ENCODE measurements at regions not wholly inside any gene's neighbourhood (a gene's known extent, or its start where the extent isn't known, plus 50 kb on each side); places are given as distances from the start of the nearest gene placed in this dataset.

DNA sequence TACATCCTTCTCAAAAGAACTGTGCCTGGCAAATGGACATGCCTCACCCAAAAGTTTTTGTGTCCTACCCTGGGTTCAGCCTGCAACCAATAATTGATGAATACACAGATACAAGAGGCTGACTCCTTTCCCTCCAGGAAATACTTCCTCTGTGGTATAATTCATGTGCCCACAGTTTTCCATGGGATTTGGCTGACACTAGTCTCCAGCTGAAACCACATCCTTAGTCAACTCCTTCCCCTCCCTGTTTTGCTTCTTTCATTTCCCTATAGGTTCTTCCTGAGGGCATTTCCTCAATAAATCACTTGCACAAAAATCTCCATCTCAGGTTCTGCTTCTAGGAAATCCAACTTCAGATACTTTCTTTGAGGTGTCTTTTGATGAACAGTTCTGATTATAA lies 436.6 kb upstream of the C1orf87 start:
- Histone ChIP-seq H3K36me3 (ENCODE audit: control insufficient read depth in 1 of 2, insufficient read depth in 2 of 2, low read depth in 1 of 2, low read length in 2 of 2) (no peaks in the 10 kb centered on the region), H3K4me2 (ENCODE audit: low read length, poor library complexity, severe bottlenecking) (no peak overlapping the region), H3K4me1 (ENCODE audit: control insufficient read depth, insufficient read depth, low read depth, low read length) (no peaks in the 10 kb centered on the region), H2BK15ac (ENCODE audit: low read depth, poor library complexity, severe bottlenecking) (no peak overlapping the region), H3K27me3 (ENCODE audit: control insufficient read depth in 1 of 2, insufficient read depth in 1 of 2, low read length in 2 of 2) (no peaks in the 10 kb centered on the region), H3K14ac (ENCODE audit: low read length in 2 of 2) (no peak overlapping the region), H3K27ac (ENCODE audit: low read length, poor library complexity, severe bottlenecking) (no peak overlapping the region), H3K79me1 (replicated peaks; ENCODE audit: low read length, poor library complexity, severe bottlenecking) (no peaks in the 10 kb centered on the region), H2AK5ac (ENCODE audit: low read length, severe bottlenecking) (no peak overlapping the region), H4K8ac (ENCODE audit: low read length) (no peak overlapping the region), H3K9ac (ENCODE audit: low read length) (no peak overlapping the region), H3K23ac (ENCODE audit: low read length in 2 of 2) (no peak overlapping the region), H2BK120ac (ENCODE audit: low read depth, low read length) (no peak overlapping the region), H3K4me3 (ENCODE audit: insufficient read depth in 1 of 2, low read depth in 1 of 2, low read length in 2 of 2) (no peak overlapping the region), H3K18ac (ENCODE audit: low read depth in 1 of 2, low read length in 2 of 2) (no peak overlapping the region), H2AFZ (ENCODE audit: low read depth, low read length) (no peak overlapping the region), H2BK12ac (ENCODE audit: low read length in 2 of 2) (no peak overlapping the region), H2BK5ac (ENCODE audit: low read depth, low read length, poor library complexity, severe bottlenecking) (no peak overlapping the region), H3K4ac (ENCODE audit: low read depth in 1 of 2, low read length in 2 of 2) (no peak overlapping the region), H4K91ac (ENCODE audit: low read length) (no peak overlapping the region), H3K9me3 (ENCODE audit: control insufficient read depth, low read length) (no peaks in the 10 kb centered on the region)
- no peak for DNase-seq

DNA sequence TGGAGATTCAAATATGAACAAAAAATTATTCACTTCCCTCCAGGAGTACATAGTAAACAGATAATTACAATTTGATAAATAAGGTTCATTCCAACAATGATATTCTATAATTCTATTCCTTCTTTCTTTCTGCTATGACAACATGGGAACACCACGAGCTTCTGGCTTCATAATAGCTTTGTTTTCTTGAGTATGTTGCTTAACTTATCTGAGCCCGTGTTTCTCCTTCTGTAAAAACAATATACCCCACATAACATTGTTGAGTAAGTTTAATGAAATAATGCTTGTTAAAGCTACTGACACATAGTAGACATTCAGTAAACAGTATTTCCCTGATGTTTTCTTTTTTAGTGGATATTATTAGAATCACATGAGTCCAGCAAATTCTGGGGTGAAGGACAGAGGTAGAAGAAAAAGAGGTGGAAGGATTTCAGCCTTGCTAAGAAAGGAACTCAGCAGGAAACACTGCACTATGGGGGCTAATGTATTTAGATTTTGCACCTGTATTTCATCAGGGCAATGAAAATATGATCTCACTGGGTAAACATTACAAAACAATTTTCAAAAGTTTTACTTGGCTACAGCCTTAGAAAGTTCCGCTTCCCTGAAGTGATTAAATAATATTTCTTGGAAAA lies 430.8 kb upstream of the C1orf87 start:
- Histone ChIP-seq H3K4me1 (ENCODE audit: control insufficient read depth, insufficient read depth, low read depth, low read length) (no peaks in the 10 kb centered on the region), H3K4me3 (ENCODE audit: insufficient read depth in 1 of 2, low read depth in 1 of 2, low read length in 2 of 2) (no peak overlapping the region), H2BK120ac (ENCODE audit: low read depth, low read length) (no peak overlapping the region), H3K9ac (ENCODE audit: low read length) (no peak overlapping the region), H3K79me1 (replicated peaks; ENCODE audit: low read length, poor library complexity, severe bottlenecking) (no peaks in the 10 kb centered on the region), H4K8ac (ENCODE audit: low read length) (no peak overlapping the region), H3K14ac (ENCODE audit: low read length in 2 of 2) (no peak overlapping the region), H3K27me3 (ENCODE audit: control insufficient read depth in 1 of 2, insufficient read depth in 1 of 2, low read length in 2 of 2) (no peaks in the 10 kb centered on the region), H3K27ac (ENCODE audit: low read length, poor library complexity, severe bottlenecking) (no peak overlapping the region), H2BK5ac (ENCODE audit: low read depth, low read length, poor library complexity, severe bottlenecking) (no peak overlapping the region), H2AK5ac (ENCODE audit: low read length, severe bottlenecking) (no peak overlapping the region), H3K18ac (ENCODE audit: low read depth in 1 of 2, low read length in 2 of 2) (no peak overlapping the region), H2BK15ac (ENCODE audit: low read depth, poor library complexity, severe bottlenecking) (no peak overlapping the region), H3K23ac (ENCODE audit: low read length in 2 of 2) (no peak overlapping the region), H3K4me2 (ENCODE audit: low read length, poor library complexity, severe bottlenecking) (no peak overlapping the region), H3K4ac (ENCODE audit: low read depth in 1 of 2, low read length in 2 of 2) (no peak overlapping the region), H3K36me3 (ENCODE audit: control insufficient read depth in 1 of 2, insufficient read depth in 2 of 2, low read depth in 1 of 2, low read length in 2 of 2) (no peaks in the 10 kb centered on the region), H4K91ac (ENCODE audit: low read length) (no peak overlapping the region), H2AFZ (ENCODE audit: low read depth, low read length) (no peak overlapping the region), H2BK12ac (ENCODE audit: low read length in 2 of 2) (no peak overlapping the region), H3K9me3 (ENCODE audit: control insufficient read depth, low read length) (peaks cover 6% of the 10 kb centered on the region)
- DNase-seq: no peak
- no CpG with 5 or more reads among the region's 3 CpGs for WGBS

DNA sequence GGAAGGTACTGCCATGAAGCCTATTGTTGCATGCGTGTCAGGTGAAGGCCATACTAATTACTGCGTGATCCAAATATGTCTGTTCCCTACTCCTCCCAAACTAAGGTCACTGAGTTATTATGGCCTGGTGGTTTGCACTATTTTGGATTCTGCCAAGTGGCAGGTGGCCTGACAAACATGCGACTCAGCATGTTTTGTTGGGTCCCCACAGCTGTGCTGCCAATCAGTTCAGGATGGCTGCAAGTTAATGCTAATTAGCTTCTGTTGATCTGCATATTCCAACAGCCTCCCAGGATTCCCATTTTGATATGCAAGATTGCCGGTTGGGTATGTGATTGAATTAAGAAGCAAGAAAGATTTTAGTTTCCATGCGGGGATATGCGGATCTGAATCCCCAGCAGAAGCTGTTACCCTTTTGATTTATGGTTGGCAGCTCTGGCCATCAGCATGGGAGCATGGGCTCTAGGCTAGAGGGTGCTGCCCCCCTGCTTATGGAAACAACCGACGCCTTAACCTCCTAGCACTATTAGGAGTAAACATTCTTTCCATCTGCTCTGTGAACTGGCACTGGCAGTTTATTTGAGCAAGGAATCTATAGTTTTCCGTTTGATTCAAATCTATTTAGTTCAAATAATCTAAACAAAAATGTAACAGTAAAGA lies 429.8 kb upstream of the C1orf87 start:
- Histone ChIP-seq H2AK5ac (ENCODE audit: low read length, severe bottlenecking) (no peak overlapping the region), H3K36me3 (ENCODE audit: control insufficient read depth in 1 of 2, insufficient read depth in 2 of 2, low read depth in 1 of 2, low read length in 2 of 2) (no peaks in the 10 kb centered on the region), H4K8ac (ENCODE audit: low read length) (no peak overlapping the region), H2AFZ (ENCODE audit: low read depth, low read length) (no peak overlapping the region), H2BK12ac (ENCODE audit: low read length in 2 of 2) (no peak overlapping the region), H3K23ac (ENCODE audit: low read length in 2 of 2) (no peak overlapping the region), H4K91ac (ENCODE audit: low read length) (no peak overlapping the region), H3K18ac (ENCODE audit: low read depth in 1 of 2, low read length in 2 of 2) (no peak overlapping the region), H3K9ac (ENCODE audit: low read length) (no peak overlapping the region), H3K27me3 (ENCODE audit: control insufficient read depth in 1 of 2, insufficient read depth in 1 of 2, low read length in 2 of 2) (no peaks in the 10 kb centered on the region), H3K79me1 (replicated peaks; ENCODE audit: low read length, poor library complexity, severe bottlenecking) (no peaks in the 10 kb centered on the region), H3K4me1 (ENCODE audit: control insufficient read depth, insufficient read depth, low read depth, low read length) (no peaks in the 10 kb centered on the region), H2BK5ac (ENCODE audit: low read depth, low read length, poor library complexity, severe bottlenecking) (no peak overlapping the region), H3K27ac (ENCODE audit: low read length, poor library complexity, severe bottlenecking) (no peak overlapping the region), H3K14ac (ENCODE audit: low read length in 2 of 2) (no peak overlapping the region), H2BK120ac (ENCODE audit: low read depth, low read length) (no peak overlapping the region), H3K4ac (ENCODE audit: low read depth in 1 of 2, low read length in 2 of 2) (no peak overlapping the region), H2BK15ac (ENCODE audit: low read depth, poor library complexity, severe bottlenecking) (no peak overlapping the region), H3K4me3 (ENCODE audit: insufficient read depth in 1 of 2, low read depth in 1 of 2, low read length in 2 of 2) (no peak overlapping the region), H3K9me3 (ENCODE audit: control insufficient read depth, low read length) (peaks cover 16% of the 10 kb centered on the region), H3K4me2 (ENCODE audit: low read length, poor library complexity, severe bottlenecking) (no peak overlapping the region)
- no peak for DNase-seq
- WGBS: 75% methylated on average over 6 of the region's 9 CpGs

DNA sequence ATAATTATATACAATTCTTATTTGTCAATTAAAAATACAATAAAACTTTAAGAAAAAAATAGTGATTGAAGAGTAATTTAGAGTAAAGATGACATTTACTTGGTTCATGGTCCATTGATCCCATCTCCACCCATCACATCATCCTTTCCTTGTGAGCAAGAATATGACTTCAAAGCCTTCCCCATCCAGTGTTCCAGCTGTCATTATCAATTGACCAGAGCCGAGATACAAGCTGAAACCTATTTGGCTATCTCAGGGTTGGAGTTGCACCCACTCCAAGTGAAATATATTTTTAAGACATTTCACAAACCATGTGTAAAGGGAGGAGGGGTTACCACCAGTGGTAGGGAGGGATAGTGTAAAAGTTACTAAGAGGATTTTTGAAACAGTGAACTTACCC lies 428.9 kb upstream of the C1orf87 start:
- Histone ChIP-seq H2AFZ (ENCODE audit: low read depth, low read length) (no peak overlapping the region), H3K18ac (ENCODE audit: low read depth in 1 of 2, low read length in 2 of 2) (no peak overlapping the region), H3K9ac (ENCODE audit: low read length) (no peak overlapping the region), H3K4me1 (ENCODE audit: control insufficient read depth, insufficient read depth, low read depth, low read length) (no peaks in the 10 kb centered on the region), H3K27me3 (ENCODE audit: control insufficient read depth in 1 of 2, insufficient read depth in 1 of 2, low read length in 2 of 2) (no peaks in the 10 kb centered on the region), H2BK5ac (ENCODE audit: low read depth, low read length, poor library complexity, severe bottlenecking) (no peak overlapping the region), H4K8ac (ENCODE audit: low read length) (no peak overlapping the region), H3K27ac (ENCODE audit: low read length, poor library complexity, severe bottlenecking) (no peak overlapping the region), H2AK5ac (ENCODE audit: low read length, severe bottlenecking) (no peak overlapping the region), H3K9me3 (ENCODE audit: control insufficient read depth, low read length) (peaks cover 22% of the 10 kb centered on the region), H3K4me2 (ENCODE audit: low read length, poor library complexity, severe bottlenecking) (no peak overlapping the region), H4K91ac (ENCODE audit: low read length) (no peak overlapping the region), H3K4me3 (ENCODE audit: insufficient read depth in 1 of 2, low read depth in 1 of 2, low read length in 2 of 2) (no peak overlapping the region), H3K14ac (ENCODE audit: low read length in 2 of 2) (no peak overlapping the region), H3K4ac (ENCODE audit: low read depth in 1 of 2, low read length in 2 of 2) (no peak overlapping the region), H2BK12ac (ENCODE audit: low read length in 2 of 2) (no peak overlapping the region), H2BK120ac (ENCODE audit: low read depth, low read length) (no peak overlapping the region), H3K23ac (ENCODE audit: low read length in 2 of 2) (no peak overlapping the region), H3K79me1 (replicated peaks; ENCODE audit: low read length, poor library complexity, severe bottlenecking) (no peaks in the 10 kb centered on the region), H3K36me3 (ENCODE audit: control insufficient read depth in 1 of 2, insufficient read depth in 2 of 2, low read depth in 1 of 2, low read length in 2 of 2) (no peaks in the 10 kb centered on the region), H2BK15ac (ENCODE audit: low read depth, poor library complexity, severe bottlenecking) (no peak overlapping the region)
- WGBS: 83% methylated on average over 1 of the region's 1 CpG
- DNase-seq: no peak
